GM12875 (cell line): ENCODE measurements at regions not wholly inside any gene's neighbourhood (a gene's known extent, or its start where the extent isn't known, plus 50 kb on each side); places are given as distances from the start of the nearest gene placed in this dataset.
"Not testable (repeated sequence)": the region's sequence is repeated elsewhere in the genome, so short reads cannot be mapped to it uniquely, and the experiment has no call there.

Source experiments
- H3K4me3 ChIP-seq: one replicate; pipeline ENCODE4 v1.5.1; 2011; ENCODE audit warnings: low read depth, low read length, control low read depth
- TF ChIP-seq, protein P1 (sequence below): IDR thresholded peaks from 2 replicates; pipeline ENCODE4 v1.5.1; 2011; ENCODE audit warnings: low read depth, mild to moderate bottlenecking, control low read depth, inconsistent platforms, low read length, moderate library complexity, borderline replicate concordance; ENCODE audit not compliant: insufficient read depth

DNA sequence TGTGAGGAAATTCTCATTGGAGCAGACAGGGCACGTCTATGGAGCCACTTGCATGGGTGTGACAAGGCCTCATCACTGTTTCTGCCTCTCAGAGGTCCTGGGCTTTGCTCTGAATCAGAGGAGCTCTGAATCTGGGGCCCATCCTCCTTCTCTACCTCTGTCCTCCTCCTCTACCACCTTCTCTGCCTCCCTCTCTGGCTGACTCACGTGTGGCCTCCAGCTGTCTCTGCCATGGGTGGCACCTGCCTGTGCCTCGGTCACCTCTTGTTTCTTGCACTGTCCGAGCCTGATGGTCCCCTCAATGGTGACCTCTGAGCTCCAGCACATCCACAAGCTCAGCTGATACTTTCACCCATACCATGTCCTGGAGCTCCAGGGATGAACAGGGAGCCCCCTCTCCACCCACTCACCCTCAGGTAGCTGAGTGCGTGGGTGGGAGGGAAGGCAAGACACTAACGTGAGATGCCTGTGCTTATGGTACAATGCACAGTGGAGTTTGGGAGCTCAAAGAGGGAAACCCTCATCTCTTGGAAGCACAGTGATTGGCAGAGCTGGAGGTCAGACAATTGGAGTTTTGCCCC lies 116.4 kb upstream of the CRHR1 start:
- TF ChIP-seq, protein P1, sequence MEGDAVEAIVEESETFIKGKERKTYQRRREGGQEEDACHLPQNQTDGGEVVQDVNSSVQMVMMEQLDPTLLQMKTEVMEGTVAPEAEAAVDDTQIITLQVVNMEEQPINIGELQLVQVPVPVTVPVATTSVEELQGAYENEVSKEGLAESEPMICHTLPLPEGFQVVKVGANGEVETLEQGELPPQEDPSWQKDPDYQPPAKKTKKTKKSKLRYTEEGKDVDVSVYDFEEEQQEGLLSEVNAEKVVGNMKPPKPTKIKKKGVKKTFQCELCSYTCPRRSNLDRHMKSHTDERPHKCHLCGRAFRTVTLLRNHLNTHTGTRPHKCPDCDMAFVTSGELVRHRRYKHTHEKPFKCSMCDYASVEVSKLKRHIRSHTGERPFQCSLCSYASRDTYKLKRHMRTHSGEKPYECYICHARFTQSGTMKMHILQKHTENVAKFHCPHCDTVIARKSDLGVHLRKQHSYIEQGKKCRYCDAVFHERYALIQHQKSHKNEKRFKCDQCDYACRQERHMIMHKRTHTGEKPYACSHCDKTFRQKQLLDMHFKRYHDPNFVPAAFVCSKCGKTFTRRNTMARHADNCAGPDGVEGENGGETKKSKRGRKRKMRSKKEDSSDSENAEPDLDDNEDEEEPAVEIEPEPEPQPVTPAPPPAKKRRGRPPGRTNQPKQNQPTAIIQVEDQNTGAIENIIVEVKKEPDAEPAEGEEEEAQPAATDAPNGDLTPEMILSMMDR: no peak
- no peak overlapping the region for H3K4me3 ChIP-seq

DNA sequence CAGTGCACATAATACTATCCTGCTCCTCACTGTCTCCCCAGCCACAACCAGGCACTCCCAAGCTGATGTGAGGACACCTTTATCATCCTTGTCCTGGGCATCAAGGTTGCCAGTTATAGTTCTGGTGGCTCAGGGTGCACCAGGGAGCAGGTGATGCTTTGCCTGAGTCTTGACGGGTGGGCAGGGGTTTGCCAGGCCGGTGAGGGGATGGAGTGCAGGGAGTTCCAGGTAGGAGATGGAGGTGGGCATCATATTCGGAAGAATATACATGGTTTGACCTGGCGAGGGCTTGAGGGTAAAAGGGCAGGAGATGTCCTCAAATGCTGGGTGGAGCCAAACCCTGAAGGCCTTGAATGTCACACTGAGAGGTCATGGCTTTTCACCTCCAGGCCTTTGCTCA lies 115.8 kb upstream of the CRHR1 start:
- H3K4me3 ChIP-seq: no peak overlapping the region
- TF ChIP-seq, protein P1: no peak

DNA sequence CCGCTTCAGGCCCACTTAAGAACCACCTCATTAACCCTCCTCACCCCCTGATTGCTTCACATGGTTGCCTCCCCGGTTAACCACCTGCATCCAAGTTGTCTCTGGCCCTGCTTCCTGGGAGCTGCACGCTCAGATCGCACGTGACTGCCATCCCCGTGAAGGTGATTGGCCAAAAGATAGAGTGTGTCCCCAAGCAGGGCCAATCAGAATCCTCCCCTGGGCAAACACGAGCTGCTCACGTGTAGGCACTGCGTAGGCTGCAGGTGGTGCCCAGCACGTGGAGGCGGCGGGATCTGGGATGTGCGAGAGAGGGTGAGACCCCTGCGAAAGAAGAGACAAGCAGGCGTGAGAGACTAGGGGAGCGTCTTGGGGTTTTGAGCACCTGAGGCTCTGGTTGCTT lies 111.8 kb upstream of the CRHR1 start:
- TF ChIP-seq, protein P1: no peak
- no peak overlapping the region for H3K4me3 ChIP-seq

DNA sequence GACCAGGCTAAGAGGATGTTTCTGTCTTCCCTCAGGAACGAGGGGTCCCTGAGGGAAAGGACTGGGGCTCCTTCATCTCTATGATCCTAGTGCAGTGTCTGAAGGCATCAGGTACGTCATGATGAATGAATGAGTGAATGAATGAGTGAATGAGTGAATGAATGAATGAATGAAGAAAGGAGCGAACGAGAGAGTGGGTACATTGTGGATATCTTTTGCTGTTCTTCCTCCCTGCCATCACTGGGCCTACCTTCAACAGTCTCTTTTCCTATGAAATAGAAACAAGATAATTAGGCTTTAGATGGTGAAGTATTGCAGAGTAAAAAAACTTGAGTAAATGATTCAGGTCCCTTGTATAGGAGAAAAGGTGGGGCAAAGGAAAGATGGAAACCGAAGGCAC lies 111.3 kb upstream of the CRHR1 start:
- TF ChIP-seq, protein P1: no peak
- no peak overlapping the region for H3K4me3 ChIP-seq

DNA sequence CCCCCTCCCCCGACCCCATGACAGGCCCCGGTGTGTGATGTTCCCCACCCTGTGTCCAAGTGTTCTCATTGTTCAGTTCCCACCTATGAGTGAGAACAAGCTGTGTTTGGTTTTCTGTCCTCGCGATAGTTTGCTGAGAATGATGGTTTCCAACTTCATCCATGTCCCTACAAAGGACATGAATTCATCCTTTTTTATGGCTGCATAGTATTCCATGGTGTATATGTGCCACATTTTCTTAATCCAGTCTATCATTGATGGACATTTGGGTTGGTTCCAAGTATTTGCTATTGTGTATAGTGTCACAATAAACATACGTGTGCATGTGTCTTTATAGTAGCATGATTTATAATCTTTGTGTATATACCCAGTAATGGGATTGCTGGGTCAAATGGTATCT lies 110.4 kb upstream of the CRHR1 start:
- not testable (repeated sequence) for H3K4me3 ChIP-seq

DNA sequence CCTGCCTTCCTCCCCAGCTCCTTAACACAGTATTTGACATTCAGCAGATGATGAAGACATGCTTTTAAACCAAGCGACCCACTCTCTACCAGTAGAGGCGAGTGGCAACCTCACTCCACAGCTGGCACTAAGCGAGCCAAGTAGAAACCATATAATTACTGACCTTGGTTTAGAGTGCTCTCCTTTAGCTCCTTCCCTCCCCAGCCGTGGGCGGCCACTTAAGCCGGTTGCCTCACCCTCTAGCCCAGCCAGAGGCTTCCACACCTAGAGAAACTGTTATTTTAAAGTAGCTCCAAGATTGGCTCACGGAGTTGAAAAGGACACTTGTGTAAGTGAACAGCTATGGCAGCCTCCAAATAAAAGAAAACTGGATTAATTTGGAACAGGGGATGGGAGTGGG lies 109.1 kb upstream of the CRHR1 start:
- TF ChIP-seq, protein P1: no peak

DNA sequence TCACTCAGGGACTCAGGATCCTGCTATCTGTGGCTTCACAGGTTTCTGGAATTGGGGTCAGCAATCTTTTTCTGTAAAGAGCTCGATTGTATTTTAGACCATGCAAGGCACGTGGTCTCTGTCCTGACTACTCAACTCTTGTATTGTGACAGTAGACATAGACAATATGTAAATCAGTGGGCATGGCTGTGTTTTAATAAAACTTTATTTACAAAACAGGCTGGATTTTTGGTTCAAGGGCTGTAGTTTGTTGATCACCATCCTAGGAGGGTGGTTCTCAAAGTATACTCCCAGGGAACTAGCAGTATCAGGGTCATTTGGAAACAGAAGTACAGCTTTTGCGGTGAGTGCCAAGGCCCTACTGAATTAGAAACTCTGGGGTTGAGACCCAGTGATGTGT lies 108.2 kb upstream of the CRHR1 start:
- TF ChIP-seq, protein P1: no peak
- no peak overlapping the region for H3K4me3 ChIP-seq

More for the DNA sequence above, 109.1 kb upstream of the CRHR1 start:
- H3K4me3 ChIP-seq: no peak overlapping the region

DNA sequence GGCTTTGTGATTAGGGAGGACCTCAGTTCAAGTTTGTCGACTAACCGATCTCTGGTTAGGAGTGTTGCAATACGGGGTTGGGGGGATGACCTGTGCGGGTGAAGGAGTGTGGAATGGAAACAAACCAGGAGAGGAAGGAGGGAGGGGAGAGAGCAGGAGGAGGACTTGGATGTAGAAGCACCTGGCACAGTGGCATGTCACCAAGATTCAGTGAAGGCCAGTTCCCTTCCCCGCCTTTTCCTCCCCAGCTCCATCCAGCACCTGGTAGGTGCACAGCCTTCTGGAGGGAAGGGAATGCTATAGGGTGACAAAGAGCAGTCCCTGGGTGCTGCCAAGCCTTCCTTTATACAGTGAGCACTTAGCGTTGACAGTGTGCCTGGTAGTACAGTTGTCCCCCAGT lies 107.4 kb upstream of the CRHR1 start:
- TF ChIP-seq, protein P1: no peak
- no peak overlapping the region for H3K4me3 ChIP-seq
